GM21619 (cell line): ENCODE measurements at regions not wholly inside any gene's neighbourhood (a gene's known extent, or its start where the extent isn't known, plus 50 kb on each side); places are given as distances from the start of the nearest gene placed in this dataset.

Experiments used
- ATAC-seq: cut with Tn5 transposase; IDR thresholded peaks from one replicate; pipeline ENCODE4 v1.9.1; 2021; ENCODE audit not compliant: unreplicated experiment

- ATAC-seq: no peak
Observed at GRCh38 chr3:76061654-76062053, 276.3 kb upstream of the ZNF717 start.

GRCh38 chr3:76063019-76063418 lies 277.7 kb upstream of the ZNF717 start:
- no peak for ATAC-seq

- ATAC-seq: no peak
Observed at GRCh38 chr3:76063811-76064210, 278.5 kb upstream of the ZNF717 start.

- no peak for ATAC-seq
Observed at GRCh38 chr3:76065964-76066363, 280.6 kb upstream of the ZNF717 start.

GRCh38 chr3:76078101-76078500 lies 292.8 kb upstream of the ZNF717 start:
- ATAC-seq: no peak

- no peak for ATAC-seq
Observed at GRCh38 chr3:76083992-76084391, 298.6 kb upstream of the ZNF717 start.

GRCh38 chr3:76096036-76096435 lies 310.7 kb upstream of the ZNF717 start:
- ATAC-seq: no peak

GRCh38 chr3:76096836-76097588 lies 311.7 kb upstream of the ZNF717 start:
- no peak for ATAC-seq

GRCh38 chr3:76097589-76097969 lies 312.2 kb upstream of the ZNF717 start:
- ATAC-seq: no peak

GRCh38 chr3:76099956-76100355 lies 314.6 kb upstream of the ZNF717 start:
- ATAC-seq: no peak

GRCh38 chr3:76107935-76108570 lies 322.7 kb upstream of the ZNF717 start:
- ATAC-seq: no peak

GRCh38 chr3:76111808-76112207 lies 326.5 kb upstream of the ZNF717 start:
- no peak for ATAC-seq

GRCh38 chr3:76122007-76122406 lies 336.7 kb upstream of the ZNF717 start:
- ATAC-seq: no peak

- ATAC-seq: no peak
Observed at GRCh38 chr3:76129441-76129840, 344.1 kb upstream of the ZNF717 start.

- ATAC-seq: no peak
Observed at GRCh38 chr3:76131396-76132153, 346.2 kb upstream of the ZNF717 start.

GRCh38 chr3:76132154-76132470 lies 346.8 kb upstream of the ZNF717 start:
- no peak for ATAC-seq

GRCh38 chr3:76134166-76134565 lies 348.8 kb upstream of the ZNF717 start:
- ATAC-seq: no peak

- ATAC-seq: no peak
Observed at GRCh38 chr3:76138921-76139320, 353.6 kb upstream of the ZNF717 start.

- ATAC-seq: no peak
Observed at GRCh38 chr3:76147846-76148245, 362.5 kb upstream of the ZNF717 start.

- ATAC-seq: no peak
Observed at GRCh38 chr3:76152028-76152427, 366.7 kb upstream of the ZNF717 start.

- no peak for ATAC-seq
Observed at GRCh38 chr3:76161856-76162255, 376.5 kb upstream of the ZNF717 start.

- ATAC-seq: no peak
Observed at GRCh38 chr3:76171647-76172046, 386.3 kb upstream of the ZNF717 start.
